ENCODE measurements at regions not wholly inside any gene's neighbourhood (a gene's known extent, or its start where the extent isn't known, plus 50 kb on each side); places are given as distances from the start of the nearest gene placed in this dataset.
"Not testable (repeated sequence)": the region's sequence is repeated elsewhere in the genome, so short reads cannot be mapped to it uniquely, and the experiment has no call there.

GRCh38 chr13:64626105-64626504 is 2604.0 kb downstream of the PCDH9 start:
- H3K4me1 ChIP-seq: no peaks in the 10 kb centered on the region

DNA sequence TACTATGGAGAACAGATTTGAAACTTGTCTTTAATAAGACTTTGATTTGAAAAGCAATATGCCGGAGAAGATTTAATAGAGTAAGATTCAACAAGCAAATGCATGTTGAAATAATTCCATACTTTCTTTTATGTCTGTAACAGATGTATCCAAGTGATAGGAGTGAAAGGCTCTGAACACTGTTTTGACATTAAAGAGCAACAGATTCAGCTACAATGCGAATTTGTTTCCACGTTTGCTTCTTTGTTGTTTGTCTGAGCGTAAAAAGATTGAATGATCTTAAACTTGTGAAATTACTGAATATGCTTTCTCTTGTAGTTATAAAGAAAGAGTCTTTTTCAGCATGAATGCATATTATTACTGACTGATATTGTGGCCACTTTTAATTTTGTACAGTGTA is 2612.9 kb downstream of the PCDH9 start:
- Histone ChIP-seq H3K36me3 (no peaks in the 10 kb centered on the region), H3K27me3 (no peaks in the 10 kb centered on the region), H3K9me3 (no peaks in the 10 kb centered on the region), H3K4me1 (no peaks in the 10 kb centered on the region), H3K27ac (replicated peaks in 1 of 4) (no peak overlapping the region), H3K4me3 (no peak overlapping the region)
- TF ChIP-seq POLR2AphosphoS5 (IDR thresholded peaks at IDR 0.05) (no peak), CTCF (IDR thresholded peaks at IDR 0.05) (no peak), EP300 (IDR thresholded peaks at IDR 0.05) (no peak), POLR2A (IDR thresholded peaks at IDR 0.05; ENCODE audit: low read depth) (no peak)
- intact Hi-C loops (cut with DNase I): no loop called here
- WGBS: 87% methylated on average over 4 of the region's 4 CpGs
- DNase-seq (ENCODE audit: extremely low spot score): no peak

More at GRCh38 chr13:64626105-64626504, 2604.0 kb downstream of the PCDH9 start:
- H3K9me3 ChIP-seq: no peaks in the 10 kb centered on the region
- H3K36me3 ChIP-seq: no peaks in the 10 kb centered on the region
- no peak for TF ChIP-seq CTCF (IDR thresholded peaks at IDR 0.05)
- no peak for TF ChIP-seq POLR2A (IDR thresholded peaks at IDR 0.05; ENCODE audit: low read depth)
- TF ChIP-seq EP300 (IDR thresholded peaks at IDR 0.05): no peak
- TF ChIP-seq POLR2AphosphoS5 (IDR thresholded peaks at IDR 0.05): no peak
- no peak overlapping the region for H3K27ac ChIP-seq (replicated peaks in 1 of 4)
- intact Hi-C loops (cut with DNase I): no loop called here
- 92% methylated on average over 5 of the region's 5 CpGs for WGBS
- H3K4me3 ChIP-seq: no peak overlapping the region
- no peak for DNase-seq (ENCODE audit: extremely low spot score)
- no peaks in the 10 kb centered on the region for H3K27me3 ChIP-seq

- TF ChIP-seq EP300 (IDR thresholded peaks at IDR 0.05) (no peak), POLR2AphosphoS5 (IDR thresholded peaks at IDR 0.05) (no peak), CTCF (IDR thresholded peaks at IDR 0.05) (no peak), POLR2A (IDR thresholded peaks at IDR 0.05; ENCODE audit: low read depth) (no peak)
- intact Hi-C loops (cut with DNase I): no loop called here
These were observed 2638.2 kb downstream of the PCDH9 start for GRCh38 chr13:64591971-64592370.

GRCh38 chr13:64579331-64579730 is 2650.8 kb downstream of the PCDH9 start:
- H3K27ac ChIP-seq (replicated peaks in 1 of 4): no peak overlapping the region
- WGBS: 80% methylated on average over 3 of the region's 3 CpGs
- H3K36me3 ChIP-seq: no peaks in the 10 kb centered on the region
- H3K27me3 ChIP-seq: no peaks in the 10 kb centered on the region
- no peak overlapping the region for H3K4me3 ChIP-seq
- TF ChIP-seq POLR2A (IDR thresholded peaks at IDR 0.05; ENCODE audit: low read depth) (no peak), CTCF (IDR thresholded peaks at IDR 0.05) (no peak), EP300 (IDR thresholded peaks at IDR 0.05) (no peak), POLR2AphosphoS5 (IDR thresholded peaks at IDR 0.05) (no peak)
- no peaks in the 10 kb centered on the region for H3K4me1 ChIP-seq
- intact Hi-C loops (cut with DNase I): no loop called here
- no peaks in the 10 kb centered on the region for H3K9me3 ChIP-seq
- no peak for DNase-seq (ENCODE audit: extremely low spot score)

More at GRCh38 chr13:64591971-64592370, 2638.2 kb downstream of the PCDH9 start:
- Histone ChIP-seq H3K4me3 (no peak overlapping the region), H3K36me3 (no peaks in the 10 kb centered on the region), H3K9me3 (no peaks in the 10 kb centered on the region), H3K4me1 (no peaks in the 10 kb centered on the region), H3K27me3 (no peaks in the 10 kb centered on the region), H3K27ac (replicated peaks in 1 of 4) (no peak overlapping the region)
- no peak for DNase-seq (ENCODE audit: extremely low spot score)

- Histone ChIP-seq H3K27ac (replicated peaks in 1 of 4) (no peak overlapping the region), H3K36me3 (no peaks in the 10 kb centered on the region), H3K9me3 (peaks cover 0 to 8% (median 1%) of the 10 kb centered on the region in 4 donors), H3K4me1 (no peaks in the 10 kb centered on the region), H3K27me3 (no peaks in the 10 kb centered on the region), H3K4me3 (no peak overlapping the region)
- no peak for DNase-seq (ENCODE audit: extremely low spot score)
- intact Hi-C loops (cut with DNase I): no loop called here
- no peak for TF ChIP-seq EP300 (IDR thresholded peaks at IDR 0.05)
- no peak for TF ChIP-seq POLR2AphosphoS5 (IDR thresholded peaks at IDR 0.05)
- no peak for TF ChIP-seq POLR2A (IDR thresholded peaks at IDR 0.05; ENCODE audit: low read depth)
- TF ChIP-seq CTCF (IDR thresholded peaks at IDR 0.05): no peak
These were observed 2661.4 kb downstream of the PCDH9 start for GRCh38 chr13:64568748-64569147.

DNA sequence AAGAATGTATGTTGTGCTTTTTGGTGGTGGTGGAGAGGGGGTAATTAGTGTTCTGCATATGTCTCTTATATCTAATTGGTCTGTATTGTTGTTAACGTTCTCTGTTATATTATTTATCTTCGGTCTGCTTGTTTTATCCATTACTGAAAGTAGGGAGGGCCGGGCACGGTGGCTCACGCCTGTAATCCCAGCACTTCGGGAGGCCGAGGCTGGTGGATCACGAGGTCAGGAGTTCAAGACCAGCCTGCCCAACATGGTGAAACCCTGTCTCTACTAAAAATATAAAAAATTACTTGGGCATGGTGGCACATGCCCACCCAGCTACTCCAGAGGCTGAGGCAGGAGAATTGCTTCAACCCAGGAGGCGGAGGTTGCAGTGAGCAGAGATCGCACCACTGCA is 2672.1 kb downstream of the PCDH9 start:
- H3K4me1 ChIP-seq; H3K27ac ChIP-seq (replicated peaks in 1 of 4); H3K9me3 ChIP-seq; H3K27me3 ChIP-seq; intact Hi-C loops (cut with DNase I); H3K36me3 ChIP-seq; DNase-seq (ENCODE audit: extremely low spot score); H3K4me3 ChIP-seq: not testable (repeated sequence)
- WGBS: 89% methylated on average over 10 of the region's 10 CpGs

Measured in esophagus muscularis mucosa (tissue), 4 donors.